Heart left ventricle (tissue), 13 donors: ENCODE measurements at regions not wholly inside any gene's neighbourhood (a gene's known extent, or its start where the extent isn't known, plus 50 kb on each side); places are given as distances from the start of the nearest gene placed in this dataset.

ENCODE experiments used
- POLR2A ChIP-seq, 2 donors: fragments of 450-650 bp; IDR thresholded peaks; one replicate each; pipeline ENCODE4 v1.6.1; 2017; ENCODE audit warnings: antibody characterized with exemption in 2 of 2, mild to moderate bottlenecking in 2 of 2, moderate library complexity in 2 of 2
- TF ChIP-seq, protein P1 (sequence below), 12 donors: fragments of 200-600 bp; sonication (generic) in 4 of 12; IDR thresholded peaks; one replicate each; pipeline versions ENCODE4 v1.5.0 to v1.8.0; 2018 to 2022; ENCODE audit warnings: antibody characterized with exemption in 12 of 12, mild to moderate bottlenecking in 5 of 12
- donor health status: ischemic (EF 13 %, LVEDD 7.1; RV severe dilation, severe dysfunction).
- donor health status: DM: no; HTN: yes; CAD: no.
- donor health status: DM: no; HTN: no; CAD: no.
- donor health status: ischemic (EF 25% LVEDD 6.9; RV normal size, moderate dysfunction).
- donor health status: ischemic (EF 25% LVEDD 5.7; RV mildly dilated, moderate dysfunction).
- donor health status: ischemic (EF 35%, LVEDD 5.7; RV mildly dilated, moderate dysfunction).
- donor health status: nonischemic (EF 11% LVEDD 7.7; RV severe dilation, severe dysfunction).
- donor health status: DM: yes; HTN: yes; CAD: no.
- donor health status: PGD.
- donor health status: ischemic (EF 29% LVEDD 5.4; RV normal size, mild dysfunction).
- donor health status: nonischemic (EF 23%, LVEDD 6.1; RV moderate dilation, normal function).

DNA sequence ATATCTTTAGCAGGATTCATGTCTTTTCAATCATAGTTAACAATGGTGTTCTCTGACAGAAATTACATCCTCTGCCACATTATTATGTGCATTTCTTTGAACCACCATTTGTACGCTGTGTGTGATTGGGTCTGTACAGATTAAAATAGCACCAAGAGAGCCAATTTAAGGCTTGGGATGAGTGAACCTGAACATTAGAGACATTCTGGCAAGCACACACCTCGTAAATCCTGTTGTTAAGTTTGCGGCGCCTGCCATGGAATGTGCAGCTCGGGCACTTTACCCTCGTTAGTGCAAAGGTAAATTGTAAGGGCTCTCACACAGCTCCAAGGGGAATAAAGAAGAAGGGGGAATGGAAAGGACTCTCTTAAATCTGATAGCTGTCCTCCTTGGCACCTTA, 482.4 kb upstream of the DPPA4 start:
- TF ChIP-seq, protein P1, sequence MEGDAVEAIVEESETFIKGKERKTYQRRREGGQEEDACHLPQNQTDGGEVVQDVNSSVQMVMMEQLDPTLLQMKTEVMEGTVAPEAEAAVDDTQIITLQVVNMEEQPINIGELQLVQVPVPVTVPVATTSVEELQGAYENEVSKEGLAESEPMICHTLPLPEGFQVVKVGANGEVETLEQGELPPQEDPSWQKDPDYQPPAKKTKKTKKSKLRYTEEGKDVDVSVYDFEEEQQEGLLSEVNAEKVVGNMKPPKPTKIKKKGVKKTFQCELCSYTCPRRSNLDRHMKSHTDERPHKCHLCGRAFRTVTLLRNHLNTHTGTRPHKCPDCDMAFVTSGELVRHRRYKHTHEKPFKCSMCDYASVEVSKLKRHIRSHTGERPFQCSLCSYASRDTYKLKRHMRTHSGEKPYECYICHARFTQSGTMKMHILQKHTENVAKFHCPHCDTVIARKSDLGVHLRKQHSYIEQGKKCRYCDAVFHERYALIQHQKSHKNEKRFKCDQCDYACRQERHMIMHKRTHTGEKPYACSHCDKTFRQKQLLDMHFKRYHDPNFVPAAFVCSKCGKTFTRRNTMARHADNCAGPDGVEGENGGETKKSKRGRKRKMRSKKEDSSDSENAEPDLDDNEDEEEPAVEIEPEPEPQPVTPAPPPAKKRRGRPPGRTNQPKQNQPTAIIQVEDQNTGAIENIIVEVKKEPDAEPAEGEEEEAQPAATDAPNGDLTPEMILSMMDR (IDR thresholded peaks at IDR 0.05): no peak
- TF ChIP-seq POLR2A (IDR thresholded peaks at IDR 0.05): no peak
